HEK293 (cell line): ENCODE measurements at regions not wholly inside any gene's neighbourhood (a gene's known extent, or its start where the extent isn't known, plus 50 kb on each side); places are given as distances from the start of the nearest gene placed in this dataset.

Source experiments
- CTCF ChIA-PET: fragments of 350-600 bp; formaldehyde crosslinking; extraction: SDS; loops from one replicate; lab custom pipeline; 2021; ENCODE audit warnings: antibody characterized with exemption; lab: Yijun Ruan, JAX
- POLR2A ChIA-PET: fragments of 300-600 bp; formaldehyde crosslinking; extraction: SDS; loops from one replicate; lab custom pipeline; 2020; ENCODE audit warnings: antibody characterized with exemption, inconsistent platforms; lab: Yijun Ruan, JAX
- H3K27ac ChIP-seq: fragments of 200-500 bp; sonication (Bioruptor generic); 2 replicates; pipeline ENCODE4 v1.5.1; 2014; ENCODE audit warnings: low read depth, low read length, control low read depth, inconsistent platforms; ENCODE audit errors: extremely low read depth
- H3K36me3 ChIP-seq, 2 experiments: fragments of 200-500 bp in 1 of 2; sonication (Bioruptor generic) in 1 of 2; 1 replicate in 1 of 2; 2 replicates in 1 of 2; pipeline ENCODE4 v1.5.1; 2014 to 2017; ENCODE audit warnings: inconsistent platforms in 2 of 2, low read length in 2 of 2; ENCODE audit not compliant: control insufficient read depth in 2 of 2, insufficient read depth in 1 of 2
- H3K4me1 ChIP-seq: fragments of 200-500 bp; sonication (Bioruptor generic); 2 replicates; pipeline ENCODE4 v1.5.1; 2014; ENCODE audit warnings: mild to moderate bottlenecking, low read length, inconsistent platforms; ENCODE audit not compliant: control insufficient read depth, insufficient read depth
- H3K4me3 ChIP-seq: 2 replicates; pipeline ENCODE4 v1.5.1; 2011; ENCODE audit warnings: low read depth, mild to moderate bottlenecking, control low read depth, low read length, moderate library complexity
- H3K9me3 ChIP-seq: fragments of 200-500 bp; sonication (Bioruptor generic); 2 replicates; pipeline ENCODE4 v1.5.1; 2014; ENCODE audit warnings: low read depth, low read length, inconsistent platforms; ENCODE audit not compliant: control insufficient read depth, insufficient read depth
- BCL11A ChIP-seq: fragments of 450-650 bp; formaldehyde crosslinking; IDR thresholded peaks from 2 replicates; pipeline ENCODE4 v1.5.1; 2016; ENCODE audit warnings: low read depth, missing biosample characterization, missing genetic modification characterization
- FEZF1 ChIP-seq: fragments of 450-650 bp; formaldehyde crosslinking; IDR thresholded peaks from 2 replicates; pipeline ENCODE4 v1.5.1; 2016; ENCODE audit warnings: missing biosample characterization, missing genetic modification characterization
- HOXC10 ChIP-seq: sonication (generic); formaldehyde crosslinking; IDR thresholded peaks from 2 replicates; pipeline ENCODE4 v1.8.1; 2023; ENCODE audit warnings: mild to moderate bottlenecking, missing genetic modification reagents
- MEIS1 ChIP-seq: sonication (generic); formaldehyde crosslinking; IDR thresholded peaks from 2 replicates; pipeline ENCODE4 v1.8.1; 2022; ENCODE audit warnings: missing genetic modification reagents, mild to moderate bottlenecking, borderline replicate concordance
- MZF1 ChIP-seq: fragments of 450-650 bp; formaldehyde crosslinking; IDR thresholded peaks from 2 replicates; pipeline ENCODE4 v1.5.1; 2017; ENCODE audit warnings: missing biosample characterization, missing genetic modification characterization, borderline replicate concordance
- ZBTB48 ChIP-seq: fragments of 450-650 bp; formaldehyde crosslinking; IDR thresholded peaks from 2 replicates; pipeline ENCODE4 v1.5.1; 2016; ENCODE audit warnings: missing biosample characterization, missing genetic modification characterization
- ZFHX2 ChIP-seq: fragments of 450-650 bp; formaldehyde crosslinking; conservative IDR thresholded peaks from 2 replicates; pipeline ENCODE4 v1.5.1; 2016; ENCODE audit warnings: missing biosample characterization, missing genetic modification characterization
- ZNF157 ChIP-seq: fragments of 450-650 bp; formaldehyde crosslinking; IDR thresholded peaks from 2 replicates; pipeline ENCODE4 v1.5.1; 2016; ENCODE audit warnings: missing biosample characterization, missing genetic modification characterization
- ZNF16 ChIP-seq: fragments of 450-650 bp; formaldehyde crosslinking; IDR thresholded peaks from 2 replicates; pipeline ENCODE4 v1.5.1; 2016; ENCODE audit warnings: low read depth, missing biosample characterization, missing genetic modification characterization
- ZNF184 ChIP-seq: fragments of 450-650 bp; IDR thresholded peaks from 2 replicates; pipeline ENCODE4 v1.5.1; 2018; ENCODE audit warnings: missing biosample characterization, mild to moderate bottlenecking, missing genetic modification characterization
- ZNF19 ChIP-seq: fragments of 450-650 bp; formaldehyde crosslinking; IDR thresholded peaks from 2 replicates; pipeline ENCODE4; 2016; ENCODE audit warnings: missing biosample characterization, missing genetic modification characterization, low read depth
- ZNF341 ChIP-seq: fragments of 450-650 bp; formaldehyde crosslinking; IDR thresholded peaks from 2 replicates; pipeline ENCODE4; 2016; ENCODE audit warnings: low read depth, missing biosample characterization, missing genetic modification characterization
- ZNF354C ChIP-seq: fragments of 450-650 bp; formaldehyde crosslinking; IDR thresholded peaks from 2 replicates; pipeline ENCODE4 v1.5.1; 2016; ENCODE audit warnings: missing biosample characterization, missing genetic modification characterization, low read depth, borderline replicate concordance
- ZNF521 ChIP-seq: fragments of 450-650 bp; formaldehyde crosslinking; IDR thresholded peaks from 2 replicates; pipeline ENCODE4 v1.5.1; 2017; ENCODE audit warnings: missing biosample characterization, mild to moderate bottlenecking, missing genetic modification characterization
- ZNF777 ChIP-seq: fragments of 450-650 bp; formaldehyde crosslinking; IDR thresholded peaks from 2 replicates; pipeline ENCODE4 v1.5.1; 2017; ENCODE audit warnings: missing biosample characterization, missing genetic modification characterization, borderline replicate concordance
- ZSCAN16 ChIP-seq: fragments of 450-650 bp; formaldehyde crosslinking; IDR thresholded peaks from 2 replicates; pipeline ENCODE4 v1.5.1; 2016; ENCODE audit warnings: missing biosample characterization, missing genetic modification characterization
- TF ChIP-seq, protein P1 (sequence below): fragments of 450-650 bp; formaldehyde crosslinking; IDR thresholded peaks from 2 replicates; pipeline ENCODE4 v1.5.1; 2017; ENCODE audit warnings: missing biosample characterization, missing genetic modification characterization
- TF ChIP-seq, protein P2 (sequence below): fragments of 450-650 bp; formaldehyde crosslinking; IDR thresholded peaks from 2 replicates; pipeline ENCODE4 v1.5.0; 2017; ENCODE audit warnings: missing biosample characterization, missing genetic modification characterization, borderline replicate concordance
- TF ChIP-seq, protein P3 (sequence below): fragments of 450-650 bp; IDR thresholded peaks from 2 replicates; pipeline ENCODE4 v1.5.1; 2018; ENCODE audit warnings: missing biosample characterization, mild to moderate bottlenecking, missing genetic modification characterization
- TF ChIP-seq, protein P4 (sequence below): fragments of 450-650 bp; formaldehyde crosslinking; IDR thresholded peaks from 2 replicates; pipeline ENCODE4 v1.5.1; 2016; ENCODE audit warnings: missing biosample characterization, missing genetic modification characterization
- TF ChIP-seq, protein P5 (sequence below): fragments of 450-650 bp; formaldehyde crosslinking; IDR thresholded peaks from 2 replicates; pipeline ENCODE4 v1.5.1; 2016; ENCODE audit warnings: missing biosample characterization, missing genetic modification characterization

DNA sequence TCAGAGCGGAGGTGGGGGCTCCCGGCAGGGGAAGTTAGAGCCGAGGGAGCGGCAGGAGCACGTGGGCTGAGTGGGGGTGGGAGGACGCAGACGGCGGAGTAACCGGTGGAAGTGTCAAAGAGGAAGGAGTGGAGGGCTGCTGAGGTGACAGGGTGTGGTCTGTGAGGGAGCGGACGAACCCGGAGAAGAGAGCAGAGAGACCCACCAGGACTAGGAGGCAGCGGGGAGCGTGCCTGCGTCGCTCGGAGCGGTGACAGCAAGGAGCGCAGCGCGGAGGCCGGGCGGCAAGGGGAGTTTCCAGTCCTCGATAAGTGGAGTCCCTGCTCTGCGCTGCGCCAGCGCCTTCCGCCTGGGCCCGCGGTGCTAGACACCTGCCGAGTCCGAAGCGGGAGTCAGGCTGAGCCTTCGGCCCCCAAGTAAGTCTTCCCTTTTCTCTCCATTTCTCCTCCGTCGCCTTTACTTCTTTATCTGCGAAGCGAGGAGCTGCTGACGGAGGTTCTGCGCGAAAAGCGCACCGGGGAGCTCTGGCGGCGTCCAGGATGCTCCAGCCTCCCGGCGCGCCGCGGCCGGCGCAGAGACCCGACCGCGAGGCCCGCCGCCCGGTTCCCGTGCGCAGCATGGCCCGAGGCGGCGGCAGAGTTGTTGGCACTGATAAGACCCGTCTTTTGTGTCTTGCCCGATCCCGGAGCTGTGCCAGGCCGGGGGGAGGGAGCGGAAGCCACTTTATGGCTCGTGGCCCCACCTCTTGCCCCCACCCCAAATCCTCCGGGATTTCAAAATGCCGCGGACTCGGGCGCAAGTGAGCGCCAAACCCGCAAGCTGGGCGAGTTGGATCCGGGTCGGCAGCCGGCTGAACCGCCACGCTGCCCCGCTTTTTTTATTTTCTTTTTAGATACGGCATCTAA lies 533.0 kb upstream of the SEMA6D start (continued):
- TF ChIP-seq BCL11A (tag by site-specific recombination): no peak
- no peak for TF ChIP-seq ZSCAN16 (tag by site-specific recombination)
- TF ChIP-seq, protein P1, sequence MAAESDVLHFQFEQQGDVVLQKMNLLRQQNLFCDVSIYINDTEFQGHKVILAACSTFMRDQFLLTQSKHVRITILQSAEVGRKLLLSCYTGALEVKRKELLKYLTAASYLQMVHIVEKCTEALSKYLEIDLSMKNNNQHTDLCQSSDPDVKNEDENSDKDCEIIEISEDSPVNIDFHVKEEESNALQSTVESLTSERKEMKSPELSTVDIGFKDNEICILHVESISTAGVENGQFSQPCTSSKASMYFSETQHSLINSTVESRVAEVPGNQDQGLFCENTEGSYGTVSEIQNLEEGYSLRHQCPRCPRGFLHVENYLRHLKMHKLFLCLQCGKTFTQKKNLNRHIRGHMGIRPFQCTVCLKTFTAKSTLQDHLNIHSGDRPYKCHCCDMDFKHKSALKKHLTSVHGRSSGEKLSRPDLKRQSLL (tag by site-specific recombination): peak; percentile 5; the same call in 1 of the 2 replicates
- TF ChIP-seq ZFHX2 (tag by site-specific recombination): peak; percentile 89
- TF ChIP-seq ZNF184 (tag by site-specific recombination): no peak
- no peak; the same call in 1 of the 2 replicates for TF ChIP-seq FEZF1 (tag by site-specific recombination)
- no peak for TF ChIP-seq MZF1 (tag by site-specific recombination)
- TF ChIP-seq ZNF354C (tag by site-specific recombination): no peak
- TF ChIP-seq, protein P2, sequence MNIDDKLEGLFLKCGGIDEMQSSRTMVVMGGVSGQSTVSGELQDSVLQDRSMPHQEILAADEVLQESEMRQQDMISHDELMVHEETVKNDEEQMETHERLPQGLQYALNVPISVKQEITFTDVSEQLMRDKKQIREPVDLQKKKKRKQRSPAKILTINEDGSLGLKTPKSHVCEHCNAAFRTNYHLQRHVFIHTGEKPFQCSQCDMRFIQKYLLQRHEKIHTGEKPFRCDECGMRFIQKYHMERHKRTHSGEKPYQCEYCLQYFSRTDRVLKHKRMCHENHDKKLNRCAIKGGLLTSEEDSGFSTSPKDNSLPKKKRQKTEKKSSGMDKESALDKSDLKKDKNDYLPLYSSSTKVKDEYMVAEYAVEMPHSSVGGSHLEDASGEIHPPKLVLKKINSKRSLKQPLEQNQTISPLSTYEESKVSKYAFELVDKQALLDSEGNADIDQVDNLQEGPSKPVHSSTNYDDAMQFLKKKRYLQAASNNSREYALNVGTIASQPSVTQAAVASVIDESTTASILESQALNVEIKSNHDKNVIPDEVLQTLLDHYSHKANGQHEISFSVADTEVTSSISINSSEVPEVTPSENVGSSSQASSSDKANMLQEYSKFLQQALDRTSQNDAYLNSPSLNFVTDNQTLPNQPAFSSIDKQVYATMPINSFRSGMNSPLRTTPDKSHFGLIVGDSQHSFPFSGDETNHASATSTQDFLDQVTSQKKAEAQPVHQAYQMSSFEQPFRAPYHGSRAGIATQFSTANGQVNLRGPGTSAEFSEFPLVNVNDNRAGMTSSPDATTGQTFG: no peak
- no peak for TF ChIP-seq MEIS1 (CRISPR knock-in tag)
- no peak for TF ChIP-seq ZNF341 (tag by site-specific recombination)
- TF ChIP-seq, protein P3, sequence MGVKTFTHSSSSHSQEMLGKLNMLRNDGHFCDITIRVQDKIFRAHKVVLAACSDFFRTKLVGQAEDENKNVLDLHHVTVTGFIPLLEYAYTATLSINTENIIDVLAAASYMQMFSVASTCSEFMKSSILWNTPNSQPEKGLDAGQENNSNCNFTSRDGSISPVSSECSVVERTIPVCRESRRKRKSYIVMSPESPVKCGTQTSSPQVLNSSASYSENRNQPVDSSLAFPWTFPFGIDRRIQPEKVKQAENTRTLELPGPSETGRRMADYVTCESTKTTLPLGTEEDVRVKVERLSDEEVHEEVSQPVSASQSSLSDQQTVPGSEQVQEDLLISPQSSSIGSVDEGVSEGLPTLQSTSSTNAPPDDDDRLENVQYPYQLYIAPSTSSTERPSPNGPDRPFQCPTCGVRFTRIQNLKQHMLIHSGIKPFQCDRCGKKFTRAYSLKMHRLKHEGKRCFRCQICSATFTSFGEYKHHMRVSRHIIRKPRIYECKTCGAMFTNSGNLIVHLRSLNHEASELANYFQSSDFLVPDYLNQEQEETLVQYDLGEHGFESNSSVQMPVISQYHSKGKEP (tag by site-specific recombination): no peak
- TF ChIP-seq ZNF19: no peak
- 0 out of 2 replicates have a peak, but pooled peaks have one; percentile 18 for TF ChIP-seq ZBTB48 (tag by site-specific recombination)

DNA sequence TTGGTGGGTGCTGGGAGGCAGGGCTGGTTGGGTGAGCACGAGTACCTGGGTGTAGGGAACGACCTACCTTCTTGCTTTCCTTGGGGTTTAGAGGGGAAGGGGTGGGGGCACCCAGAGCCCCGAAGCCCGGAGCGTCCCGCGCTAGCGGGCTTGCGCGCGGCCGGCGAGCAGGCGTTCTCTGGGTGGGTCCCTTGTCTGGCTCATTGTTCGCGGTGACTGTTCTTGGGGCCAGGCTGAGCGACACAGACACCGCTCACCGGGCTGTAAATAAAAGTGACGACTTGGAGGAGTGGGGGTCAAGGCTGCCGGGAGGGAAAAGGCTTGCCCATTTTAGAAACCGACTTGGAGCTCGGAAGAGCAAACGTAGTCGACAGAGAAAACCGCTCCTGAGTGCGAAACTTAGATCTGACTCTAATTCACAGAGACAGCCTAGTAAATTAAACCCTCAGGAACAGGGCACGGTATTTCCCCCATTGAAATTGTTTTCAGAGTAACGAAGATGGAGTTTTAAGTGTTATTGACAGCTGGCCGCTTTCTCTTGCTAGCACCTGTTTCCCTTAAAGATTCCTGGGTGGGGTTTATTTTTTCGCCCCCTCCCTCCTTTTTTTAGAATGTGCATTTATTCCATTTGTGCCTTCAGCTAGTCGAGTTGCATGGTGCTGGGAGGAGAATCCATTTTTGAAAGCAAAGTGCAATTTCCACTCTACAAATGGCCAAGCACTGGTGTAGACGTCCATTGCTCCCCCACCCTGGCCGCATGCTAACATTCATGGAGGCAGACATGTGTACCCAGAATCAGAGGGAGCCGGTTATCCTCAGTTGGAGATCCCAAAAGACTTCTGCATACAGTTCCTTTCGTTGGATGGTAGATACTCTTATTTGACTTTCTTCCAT lies 532.1 kb upstream of the SEMA6D start:
- Histone ChIP-seq H3K4me1 (no peaks in the 10 kb centered on the region; the same call in 1 of the 2 replicates), H3K27ac (peak overlapping the region; percentile 70; the same call in 1 of the 2 replicates), H3K4me3 (peak overlapping the region; percentile 47), H3K9me3 (no peaks in the 10 kb centered on the region), H3K36me3 (no peaks in the 10 kb centered on the region)
- ChIA-PET POLR2A (interaction anchor here (0.6 kb wide), 1 partner anchor 631 kb away, joined by 3 read pairs; no protein-coding TSS in a partner anchor), CTCF (no interaction called here)
- TF ChIP-seq ZNF157 (tag by site-specific recombination) (no peak), ZNF777 (tag by site-specific recombination) (no peak), ZNF16 (no peak), ZNF521 (tag by site-specific recombination) (no peak), HOXC10 (CRISPR knock-in tag) (no peak)
- TF ChIP-seq, protein P4, sequence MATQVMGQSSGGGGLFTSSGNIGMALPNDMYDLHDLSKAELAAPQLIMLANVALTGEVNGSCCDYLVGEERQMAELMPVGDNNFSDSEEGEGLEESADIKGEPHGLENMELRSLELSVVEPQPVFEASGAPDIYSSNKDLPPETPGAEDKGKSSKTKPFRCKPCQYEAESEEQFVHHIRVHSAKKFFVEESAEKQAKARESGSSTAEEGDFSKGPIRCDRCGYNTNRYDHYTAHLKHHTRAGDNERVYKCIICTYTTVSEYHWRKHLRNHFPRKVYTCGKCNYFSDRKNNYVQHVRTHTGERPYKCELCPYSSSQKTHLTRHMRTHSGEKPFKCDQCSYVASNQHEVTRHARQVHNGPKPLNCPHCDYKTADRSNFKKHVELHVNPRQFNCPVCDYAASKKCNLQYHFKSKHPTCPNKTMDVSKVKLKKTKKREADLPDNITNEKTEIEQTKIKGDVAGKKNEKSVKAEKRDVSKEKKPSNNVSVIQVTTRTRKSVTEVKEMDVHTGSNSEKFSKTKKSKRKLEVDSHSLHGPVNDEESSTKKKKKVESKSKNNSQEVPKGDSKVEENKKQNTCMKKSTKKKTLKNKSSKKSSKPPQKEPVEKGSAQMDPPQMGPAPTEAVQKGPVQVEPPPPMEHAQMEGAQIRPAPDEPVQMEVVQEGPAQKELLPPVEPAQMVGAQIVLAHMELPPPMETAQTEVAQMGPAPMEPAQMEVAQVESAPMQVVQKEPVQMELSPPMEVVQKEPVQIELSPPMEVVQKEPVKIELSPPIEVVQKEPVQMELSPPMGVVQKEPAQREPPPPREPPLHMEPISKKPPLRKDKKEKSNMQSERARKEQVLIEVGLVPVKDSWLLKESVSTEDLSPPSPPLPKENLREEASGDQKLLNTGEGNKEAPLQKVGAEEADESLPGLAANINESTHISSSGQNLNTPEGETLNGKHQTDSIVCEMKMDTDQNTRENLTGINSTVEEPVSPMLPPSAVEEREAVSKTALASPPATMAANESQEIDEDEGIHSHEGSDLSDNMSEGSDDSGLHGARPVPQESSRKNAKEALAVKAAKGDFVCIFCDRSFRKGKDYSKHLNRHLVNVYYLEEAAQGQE (tag by site-specific recombination): no peak
- TF ChIP-seq, protein P5, sequence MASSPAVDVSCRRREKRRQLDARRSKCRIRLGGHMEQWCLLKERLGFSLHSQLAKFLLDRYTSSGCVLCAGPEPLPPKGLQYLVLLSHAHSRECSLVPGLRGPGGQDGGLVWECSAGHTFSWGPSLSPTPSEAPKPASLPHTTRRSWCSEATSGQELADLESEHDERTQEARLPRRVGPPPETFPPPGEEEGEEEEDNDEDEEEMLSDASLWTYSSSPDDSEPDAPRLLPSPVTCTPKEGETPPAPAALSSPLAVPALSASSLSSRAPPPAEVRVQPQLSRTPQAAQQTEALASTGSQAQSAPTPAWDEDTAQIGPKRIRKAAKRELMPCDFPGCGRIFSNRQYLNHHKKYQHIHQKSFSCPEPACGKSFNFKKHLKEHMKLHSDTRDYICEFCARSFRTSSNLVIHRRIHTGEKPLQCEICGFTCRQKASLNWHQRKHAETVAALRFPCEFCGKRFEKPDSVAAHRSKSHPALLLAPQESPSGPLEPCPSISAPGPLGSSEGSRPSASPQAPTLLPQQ: peak; percentile 80
